Mesenchymal stem cell (in vitro differentiated cells and primary cell): ENCODE measurements at regions not wholly inside any gene's neighbourhood (a gene's known extent, or its start where the extent isn't known, plus 50 kb on each side); places are given as distances from the start of the nearest gene placed in this dataset.

Experiments
- DNase-seq: peaks from one replicate; pipeline ENCODE4 v3.0.0-alpha.2; 2013
- H2AFZ ChIP-seq: one replicate; pipeline ENCODE4 v1.6.1; 2013; ENCODE audit warnings: low read depth, mild to moderate bottlenecking, control low read depth, inconsistent platforms, low read length, moderate library complexity
- H2AK5ac ChIP-seq: 2 replicates; pipeline ENCODE4 v1.6.1; 2013; ENCODE audit warnings: low read length, moderate library complexity, mild to moderate bottlenecking, inconsistent platforms; ENCODE audit not compliant: severe bottlenecking
- H2BK120ac ChIP-seq: one replicate; pipeline ENCODE4 v1.6.1; 2013; ENCODE audit warnings: low read depth, mild to moderate bottlenecking, inconsistent platforms, low read length, moderate library complexity
- H2BK12ac ChIP-seq, 2 experiments: one replicate each; pipeline ENCODE4 v1.6.1; 2013; ENCODE audit warnings: inconsistent platforms in 2 of 2, low read length in 2 of 2, mild to moderate bottlenecking in 2 of 2, moderate library complexity in 2 of 2, control low read depth in 1 of 2
- H2BK15ac ChIP-seq: one replicate; pipeline ENCODE4 v1.6.1; 2013; ENCODE audit warnings: mild to moderate bottlenecking, low read depth, inconsistent platforms; ENCODE audit not compliant: poor library complexity, severe bottlenecking
- H2BK5ac ChIP-seq: 2 replicates; pipeline ENCODE4 v1.6.1; 2013; ENCODE audit warnings: low read depth, mild to moderate bottlenecking, low read length, control low read depth, inconsistent platforms; ENCODE audit not compliant: poor library complexity, severe bottlenecking
- H3K14ac ChIP-seq, 2 experiments: one replicate each; pipeline ENCODE4 v1.6.1; 2013; ENCODE audit warnings: inconsistent platforms in 2 of 2, low read length in 2 of 2, control low read depth in 1 of 2, mild to moderate bottlenecking in 1 of 2, moderate library complexity in 1 of 2
- H3K18ac ChIP-seq, 2 experiments: one replicate each; pipeline ENCODE4 v1.6.1; 2013; ENCODE audit warnings: inconsistent platforms in 2 of 2, low read length in 2 of 2, control low read depth in 1 of 2, low read depth in 1 of 2, mild to moderate bottlenecking in 1 of 2
- H3K23ac ChIP-seq, 2 experiments: one replicate each; pipeline ENCODE4 v1.6.1; 2013; ENCODE audit warnings: inconsistent platforms in 2 of 2, low read length in 2 of 2, mild to moderate bottlenecking in 2 of 2, moderate library complexity in 2 of 2, control low read depth in 1 of 2
- H3K27ac ChIP-seq: 2 replicates; pipeline ENCODE4 v1.5.1; 2013; ENCODE audit warnings: mild to moderate bottlenecking, moderate library complexity, low read length, control low read depth, inconsistent platforms; ENCODE audit not compliant: poor library complexity, severe bottlenecking
- H3K27me3 ChIP-seq, 2 experiments: 2 replicates each; pipeline versions ENCODE4 v1.6.1 to v1.7.0; 2013; ENCODE audit warnings: low read length in 2 of 2, mild to moderate bottlenecking in 2 of 2, moderate library complexity in 2 of 2, control low read depth in 1 of 2, inconsistent platforms in 1 of 2; ENCODE audit not compliant: control insufficient read depth in 1 of 2, insufficient read depth in 1 of 2
- H3K36me3 ChIP-seq, 2 experiments: 2 replicates each; pipeline versions ENCODE4 v1.6.1 to v1.7.0; 2013; ENCODE audit warnings: low read length in 2 of 2, control low read depth in 1 of 2, inconsistent platforms in 1 of 2, low read depth in 1 of 2, mild to moderate bottlenecking in 1 of 2; ENCODE audit not compliant: insufficient read depth in 2 of 2, control insufficient read depth in 1 of 2
- H3K4ac ChIP-seq, 2 experiments: one replicate each; pipeline ENCODE4 v1.6.1; 2013; ENCODE audit warnings: inconsistent platforms in 2 of 2, low read length in 2 of 2, mild to moderate bottlenecking in 2 of 2, moderate library complexity in 2 of 2, control low read depth in 1 of 2, low read depth in 1 of 2
- H3K4me1 ChIP-seq: 2 replicates; pipeline ENCODE4 v1.6.1; 2013; ENCODE audit warnings: low read depth, low read length, control low read depth; ENCODE audit not compliant: control insufficient read depth, insufficient read depth
- H3K4me2 ChIP-seq: 2 replicates; pipeline ENCODE4 v1.6.1; 2013; ENCODE audit warnings: low read length, mild to moderate bottlenecking, inconsistent platforms; ENCODE audit not compliant: poor library complexity, severe bottlenecking
- H3K4me3 ChIP-seq, 2 experiments: 2 replicates each; pipeline versions ENCODE4 v1.5.1 to v1.7.0; 2013; ENCODE audit warnings: low read length in 2 of 2, mild to moderate bottlenecking in 2 of 2, control low read depth in 1 of 2, low read depth in 1 of 2; ENCODE audit not compliant: insufficient read depth in 1 of 2
- H3K79me1 ChIP-seq: replicated peaks from 2 replicates; pipeline ENCODE4 v1.6.1; 2013; ENCODE audit warnings: mild to moderate bottlenecking, control low read depth, low read length, inconsistent platforms; ENCODE audit not compliant: poor library complexity, severe bottlenecking
- H3K9ac ChIP-seq: 2 replicates; pipeline ENCODE4 v1.7.0; 2013; ENCODE audit warnings: mild to moderate bottlenecking, low read length, moderate library complexity
- H3K9me3 ChIP-seq: 2 replicates; pipeline ENCODE4 v1.7.0; 2013; ENCODE audit warnings: mild to moderate bottlenecking, low read length; ENCODE audit not compliant: control insufficient read depth
- H4K8ac ChIP-seq: one replicate; pipeline ENCODE4 v1.6.1; 2013; ENCODE audit warnings: inconsistent platforms, mild to moderate bottlenecking, low read length, moderate library complexity
- H4K91ac ChIP-seq: one replicate; pipeline ENCODE4 v1.6.1; 2013; ENCODE audit warnings: mild to moderate bottlenecking, low read length, inconsistent platforms
- WGBS: methylation state at CpG from one replicate; pipeline ENCODE4 v1.1.7; 2013; ENCODE audit warnings: mixed read lengths; 5-methylcytosine and 5-hydroxymethylcytosine counted together

DNA sequence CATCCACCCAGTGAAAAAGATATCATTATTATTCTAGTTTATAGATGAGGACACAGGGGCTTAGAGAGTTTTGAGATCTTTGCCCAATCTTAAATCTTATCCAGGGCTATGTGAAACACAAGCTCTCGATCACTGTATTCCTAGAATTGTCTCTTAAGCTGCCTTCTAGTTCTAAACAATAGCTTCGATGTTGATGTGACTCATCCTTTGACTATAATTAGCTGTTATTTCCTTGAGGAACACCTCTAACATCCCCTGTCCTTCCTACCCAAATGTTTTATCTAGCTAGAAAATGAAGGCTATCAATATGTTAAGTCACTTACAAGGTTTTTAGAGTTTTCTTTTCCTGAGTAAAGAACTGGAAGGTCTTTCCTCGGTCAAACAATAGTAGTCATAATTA, 83.1 kb upstream of the STAC start:
- Histone ChIP-seq H3K27me3 (no peaks in the 10 kb centered on the region), H4K91ac (no peak overlapping the region), H2BK5ac (no peak overlapping the region), H3K9me3 (no peaks in the 10 kb centered on the region), H3K23ac (no peak overlapping the region), H2AK5ac (no peak overlapping the region), H2AFZ (no peak overlapping the region), H2BK15ac (no peak overlapping the region), H3K36me3 (no peaks in the 10 kb centered on the region), H3K4ac (no peak overlapping the region), H3K4me2 (no peak overlapping the region), H3K79me1 (no peaks in the 10 kb centered on the region), H3K14ac (no peak overlapping the region), H3K4me1 (no peaks in the 10 kb centered on the region), H4K8ac (no peak overlapping the region), H3K9ac (no peak overlapping the region), H3K18ac (no peak overlapping the region), H3K4me3 (no peak overlapping the region), H3K27ac (no peak overlapping the region), H2BK12ac (no peak overlapping the region), H2BK120ac (no peak overlapping the region)
- WGBS: 86% methylated on average over 3 of the region's 3 CpGs
- no peak for DNase-seq

DNA sequence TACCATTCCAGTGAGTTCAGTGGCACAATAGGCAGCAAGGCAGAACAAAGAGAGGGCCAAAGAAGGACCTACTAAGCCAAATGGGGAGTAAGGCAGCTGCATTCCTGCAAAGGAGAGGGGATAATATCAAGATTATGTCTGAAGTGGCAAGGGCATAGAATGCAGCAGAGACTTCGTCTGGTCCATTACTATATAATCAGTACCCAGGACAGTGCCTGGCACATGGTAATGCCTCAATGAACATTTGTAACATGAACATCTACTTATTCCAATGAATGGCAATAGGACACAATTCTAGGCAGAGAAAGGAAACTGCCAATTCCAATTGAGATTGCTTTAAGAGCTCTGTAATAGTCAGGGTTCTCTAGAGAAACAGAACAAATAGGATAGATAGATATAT, 82.1 kb upstream of the STAC start:
- Histone ChIP-seq H3K79me1 (no peaks in the 10 kb centered on the region), H3K27me3 (no peaks in the 10 kb centered on the region), H2AFZ (no peak overlapping the region), H3K9me3 (no peaks in the 10 kb centered on the region), H3K36me3 (no peaks in the 10 kb centered on the region), H3K27ac (no peak overlapping the region), H3K18ac (no peak overlapping the region), H2BK5ac (no peak overlapping the region), H3K4me1 (peaks cover 3% of the 10 kb centered on the region), H4K8ac (no peak overlapping the region), H3K4me3 (no peak overlapping the region), H3K4ac (no peak overlapping the region), H2AK5ac (no peak overlapping the region), H2BK12ac (no peak overlapping the region), H2BK120ac (no peak overlapping the region), H3K23ac (no peak overlapping the region), H4K91ac (no peak overlapping the region), H3K9ac (no peak overlapping the region), H3K4me2 (no peak overlapping the region), H2BK15ac (no peak overlapping the region), H3K14ac (no peak overlapping the region)
- WGBS: no CpG with 5 or more reads among the region's 1 CpG
- no peak for DNase-seq

DNA sequence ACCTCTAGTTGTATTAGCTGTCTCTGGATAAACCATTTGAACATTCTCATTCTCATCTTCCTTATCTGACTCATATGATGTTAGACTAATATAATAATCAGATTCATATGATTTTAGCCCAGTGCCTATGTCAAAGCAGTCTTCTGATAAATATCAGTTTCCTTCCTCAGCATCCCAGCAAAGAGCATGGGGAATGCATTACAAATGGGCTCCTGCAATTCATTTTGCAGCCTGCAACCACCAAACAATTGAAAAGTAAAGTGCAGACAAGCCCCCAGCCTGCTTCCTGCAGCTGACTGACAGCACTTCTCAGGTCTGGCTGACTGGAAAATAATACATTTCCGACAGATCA, 78.2 kb upstream of the STAC start:
- H3K4me1 ChIP-seq: peaks cover 4% of the 10 kb centered on the region
- H3K23ac ChIP-seq: no peak overlapping the region
- no peak overlapping the region for H4K91ac ChIP-seq
- no peak overlapping the region for H3K9ac ChIP-seq
- no peak overlapping the region for H2AFZ ChIP-seq
- H3K18ac ChIP-seq: no peak overlapping the region
- no peak overlapping the region for H4K8ac ChIP-seq
- no peak overlapping the region for H3K14ac ChIP-seq
- no peak overlapping the region for H3K4me2 ChIP-seq
- H2BK120ac ChIP-seq: no peak overlapping the region
- no peak overlapping the region for H2BK15ac ChIP-seq
- no peaks in the 10 kb centered on the region for H3K27me3 ChIP-seq
- no peak overlapping the region for H3K4me3 ChIP-seq
- no peaks in the 10 kb centered on the region for H3K79me1 ChIP-seq
- no peak overlapping the region for H3K27ac ChIP-seq
- no peaks in the 10 kb centered on the region for H3K36me3 ChIP-seq
- WGBS: 63% methylated on average over 1 of the region's 1 CpG
- no peak overlapping the region for H2BK5ac ChIP-seq
- no peak overlapping the region for H2AK5ac ChIP-seq
- no peak for DNase-seq
- H2BK12ac ChIP-seq: no peak overlapping the region
- H3K9me3 ChIP-seq: no peaks in the 10 kb centered on the region
- H3K4ac ChIP-seq: no peak overlapping the region

DNA sequence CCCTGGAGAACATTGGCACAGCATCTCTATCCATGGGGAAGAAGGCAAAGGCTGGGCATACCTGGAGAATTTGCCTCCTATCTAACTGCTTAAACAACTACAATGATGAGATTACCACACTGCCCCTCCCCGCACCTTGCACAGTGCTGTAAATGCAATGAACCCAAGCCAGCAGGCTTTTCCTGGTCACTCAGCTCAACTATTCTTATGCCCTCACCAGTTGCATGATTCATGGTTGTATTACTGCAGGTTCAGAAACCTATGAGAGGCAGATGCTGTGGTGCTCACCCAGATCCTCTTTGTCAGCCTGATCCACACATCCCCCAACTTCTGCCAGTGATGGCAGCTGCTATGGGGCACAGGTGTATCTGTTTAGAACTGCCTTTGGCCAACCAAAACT, 77.7 kb upstream of the STAC start:
- Histone ChIP-seq H3K36me3 (no peaks in the 10 kb centered on the region), H3K23ac (no peak overlapping the region), H3K4ac (no peak overlapping the region), H4K91ac (no peak overlapping the region), H3K4me3 (no peak overlapping the region), H3K9me3 (no peaks in the 10 kb centered on the region), H2AFZ (no peak overlapping the region), H4K8ac (no peak overlapping the region), H3K4me1 (peaks cover 4% of the 10 kb centered on the region), H2BK12ac (no peak overlapping the region), H3K14ac (no peak overlapping the region), H3K18ac (no peak overlapping the region), H2BK5ac (no peak overlapping the region), H2AK5ac (no peak overlapping the region), H2BK120ac (no peak overlapping the region), H2BK15ac (no peak overlapping the region), H3K9ac (no peak overlapping the region), H3K79me1 (no peaks in the 10 kb centered on the region), H3K27ac (no peak overlapping the region), H3K4me2 (no peak overlapping the region), H3K27me3 (no peaks in the 10 kb centered on the region)
- 100% methylated on average over 1 of the region's 1 CpG for WGBS
- no peak for DNase-seq
